ENCODE measurements at regions not wholly inside any gene's neighbourhood (a gene's known extent, or its start where the extent isn't known, plus 50 kb on each side); places are given as distances from the start of the nearest gene placed in this dataset.
"Not testable (repeated sequence)": the region's sequence is repeated elsewhere in the genome, so short reads cannot be mapped to it uniquely, and the experiment has no call there.

GRCh38 chr3:102031834-102032233 lies 182.5 kb downstream of the NFKBIZ start:
- CTCF ChIA-PET = no interaction called here
- POLR2A ChIA-PET = no interaction called here

- POLR2A ChIA-PET = no interaction called here
- CTCF ChIA-PET = no interaction called here
Observed at GRCh38 chr3:102032491-102033383, 183.4 kb downstream of the NFKBIZ start.

- CTCF ChIA-PET = no interaction called here
- POLR2A ChIA-PET = no interaction called here
Observed at GRCh38 chr3:102034639-102035451, 185.5 kb downstream of the NFKBIZ start.

DNA sequence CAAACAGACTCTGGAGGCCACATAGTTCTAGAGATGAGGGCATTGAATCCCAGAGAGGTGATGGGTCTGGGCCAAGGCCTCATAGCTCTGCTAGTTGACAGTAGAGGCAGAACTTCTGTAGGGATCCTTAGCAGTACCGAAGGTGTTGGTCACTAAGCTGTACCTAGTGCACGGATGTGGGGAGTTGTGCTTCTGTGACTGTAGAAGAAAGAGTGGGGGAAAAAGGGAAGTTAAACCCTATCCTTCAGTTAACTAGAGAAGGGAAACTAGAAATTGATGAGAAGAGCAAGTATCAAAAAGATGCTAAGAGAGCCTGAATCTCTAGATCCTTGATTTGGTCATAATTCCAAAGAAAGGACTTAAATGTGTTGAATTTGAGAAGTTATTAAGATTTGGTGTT lies 186.7 kb downstream of the NFKBIZ start:
- ChIA-PET CTCF (no interaction called here), POLR2A (no interaction called here)

DNA sequence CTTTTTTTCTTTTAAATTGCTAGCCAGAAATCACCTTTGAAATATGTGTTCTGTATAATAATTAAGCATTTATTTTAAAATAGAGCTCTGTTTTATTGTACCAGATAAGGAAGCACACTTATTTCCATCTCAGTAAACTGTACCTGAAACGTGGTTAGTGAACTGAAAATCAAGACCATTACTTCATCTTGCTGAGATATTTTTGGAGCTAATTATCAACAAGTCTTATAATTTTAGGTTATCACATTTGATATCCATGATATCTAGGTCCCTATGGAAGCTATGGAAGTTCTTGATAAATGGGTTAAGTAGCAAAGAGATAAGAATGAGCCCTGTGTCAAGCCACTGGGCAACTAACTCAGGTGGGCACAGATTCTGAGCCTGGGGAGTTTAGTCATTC lies 187.2 kb downstream of the NFKBIZ start:
- CTCF ChIA-PET = no interaction called here
- POLR2A ChIA-PET = no interaction called here

DNA sequence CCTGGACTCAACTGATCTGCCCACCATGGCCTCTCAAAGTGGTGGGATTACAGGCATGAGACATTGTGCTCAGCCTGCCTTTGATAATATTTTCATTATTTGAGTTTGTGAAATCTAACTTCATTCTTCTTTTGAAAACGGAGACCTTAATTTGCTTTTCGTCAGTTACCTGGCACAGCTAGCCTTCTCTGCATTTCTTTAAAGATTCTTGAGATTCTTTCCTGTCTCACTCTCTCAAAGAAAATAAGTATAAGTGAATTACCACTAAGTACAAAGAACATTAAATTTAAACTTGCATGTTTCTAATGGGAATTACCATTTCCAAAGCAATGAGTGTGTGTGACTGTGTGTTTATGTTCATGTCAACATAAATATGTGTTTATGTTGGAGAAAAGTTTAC lies 187.9 kb downstream of the NFKBIZ start:
- POLR2A ChIA-PET = no interaction called here
- CTCF ChIA-PET = no interaction called here

GRCh38 chr3:102037791-102038190 lies 188.5 kb downstream of the NFKBIZ start:
- ChIA-PET POLR2A (no interaction called here), CTCF (no interaction called here)

GRCh38 chr3:102038477-102039142 lies 189.3 kb downstream of the NFKBIZ start:
- POLR2A ChIA-PET = interaction anchor here (0.7 kb wide), 1 partner anchor 48 kb away, joined by 3 read pairs; no protein-coding TSS in a partner anchor

GRCh38 chr3:102040144-102040543 lies 190.8 kb downstream of the NFKBIZ start:
- POLR2A ChIA-PET = interaction anchor here (0.6 kb wide), 1 partner anchor 190 kb away, joined by 3 read pairs; no protein-coding TSS in a partner anchor
- CTCF ChIA-PET = not testable (repeated sequence)

More at GRCh38 chr3:102038477-102039142, 189.3 kb downstream of the NFKBIZ start:
- CTCF ChIA-PET = no interaction called here

DNA sequence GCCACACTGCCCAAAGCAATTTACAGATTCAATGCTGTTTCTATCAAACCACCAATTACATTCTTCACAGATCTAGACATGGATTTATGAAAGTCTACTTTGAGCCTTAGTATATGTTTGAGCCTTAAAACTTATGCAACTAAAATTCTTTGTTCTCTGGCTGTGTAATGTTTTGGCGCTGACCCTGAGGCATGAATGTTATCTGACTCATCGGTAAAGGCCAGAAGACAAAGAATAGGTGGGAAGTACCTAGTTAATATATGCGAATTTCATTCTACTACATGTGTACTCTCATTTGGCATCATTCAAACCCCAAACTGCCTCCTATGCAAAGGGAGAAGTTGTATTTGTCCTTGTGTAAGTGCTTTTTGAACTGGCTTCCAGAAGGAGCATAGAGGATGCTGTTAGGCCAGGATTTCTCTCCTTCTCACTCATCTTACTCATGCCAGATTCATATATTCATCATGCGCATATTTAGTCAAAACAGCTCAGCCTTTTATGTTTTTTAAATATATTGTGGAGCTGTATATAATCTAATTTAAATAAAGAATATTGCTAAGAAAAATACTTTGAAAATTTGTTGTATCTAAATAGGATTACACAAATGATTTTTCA lies 204.2 kb downstream of the NFKBIZ start:
- ChIA-PET POLR2A (no interaction called here), CTCF (no interaction called here)

- POLR2A ChIA-PET = interaction anchor here (0.6 kb wide), 1 partner anchor 368 kb away, joined by 3 read pairs; the partner anchor contains the start of gene RPL24
- CTCF ChIA-PET = no interaction called here
Observed at GRCh38 chr3:102054543-102055080, 205.3 kb downstream of the NFKBIZ start.

DNA sequence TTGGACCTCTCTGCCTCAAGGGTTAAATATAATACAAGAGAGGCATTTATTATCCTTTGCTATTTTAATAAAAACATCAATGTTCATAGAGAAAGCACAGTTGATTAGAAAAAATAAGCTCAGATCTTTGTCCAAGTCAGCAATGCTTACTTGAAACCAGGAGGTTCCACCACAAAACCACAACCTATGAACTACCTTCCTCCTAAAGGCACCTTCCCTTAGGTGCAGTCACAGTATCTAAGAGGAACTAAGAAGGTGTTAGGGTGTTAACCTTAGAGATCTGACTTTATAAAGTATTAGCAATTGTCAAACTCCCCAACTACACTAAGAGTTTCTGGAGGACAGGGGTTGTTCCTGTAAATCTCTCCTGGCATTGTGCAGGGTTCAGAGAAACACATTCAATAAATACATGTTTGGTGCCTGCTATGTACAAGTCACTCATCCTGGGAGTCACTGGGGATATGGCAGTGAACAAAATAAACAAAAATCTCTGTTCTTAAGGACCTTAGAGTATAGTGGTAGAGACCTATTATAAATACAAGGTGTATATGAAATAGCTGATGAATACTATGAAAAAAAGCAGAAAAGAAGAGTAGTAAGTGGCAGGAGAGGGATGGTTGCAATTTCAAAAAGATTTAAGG lies 208.6 kb downstream of the NFKBIZ start:
- POLR2A ChIA-PET = no interaction called here

DNA sequence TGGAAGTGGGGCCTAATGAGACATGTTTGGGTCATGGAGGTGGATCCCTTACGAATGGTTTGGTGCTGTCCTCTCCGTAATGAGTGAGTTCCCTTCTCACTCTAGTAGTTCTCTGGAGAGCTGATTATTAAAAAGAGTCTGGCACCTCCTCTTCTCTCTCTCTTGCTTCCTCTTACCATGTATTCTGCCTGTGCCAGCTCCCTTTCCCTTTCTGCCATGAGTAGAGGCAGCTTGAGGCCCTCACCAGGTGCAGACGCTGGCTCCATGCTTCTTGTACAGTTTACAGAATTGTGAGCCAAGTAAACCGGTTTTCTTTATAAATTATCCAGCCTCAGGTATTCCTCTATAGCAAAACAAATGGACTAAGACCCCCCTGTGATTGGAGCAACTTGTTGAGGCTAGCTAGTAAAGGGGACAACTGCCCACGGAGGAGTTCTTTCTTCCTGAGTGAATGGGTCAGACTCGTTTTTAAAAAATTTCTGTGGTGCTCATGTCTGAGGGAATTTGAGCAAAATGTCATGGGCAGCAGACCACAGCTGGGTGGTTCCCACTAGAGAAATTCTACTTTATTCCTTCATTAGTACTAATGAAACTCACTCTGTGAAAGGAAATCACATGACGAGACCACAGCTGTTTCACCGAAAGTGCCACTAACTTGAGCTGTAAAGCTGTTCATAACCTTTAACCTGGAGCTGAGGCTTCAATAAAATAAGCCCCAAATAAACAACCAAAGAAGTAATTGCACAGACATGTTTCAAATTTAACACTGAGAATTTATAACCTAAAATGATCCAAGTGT lies 210.0 kb downstream of the NFKBIZ start:
- CTCF ChIA-PET = interaction anchor here (0.9 kb wide), 1 partner anchor 12 kb away, joined by 3 read pairs; no protein-coding TSS in a partner anchor
- POLR2A ChIA-PET = no interaction called here

More for the DNA sequence above, 208.6 kb downstream of the NFKBIZ start:
- CTCF ChIA-PET = no interaction called here

DNA sequence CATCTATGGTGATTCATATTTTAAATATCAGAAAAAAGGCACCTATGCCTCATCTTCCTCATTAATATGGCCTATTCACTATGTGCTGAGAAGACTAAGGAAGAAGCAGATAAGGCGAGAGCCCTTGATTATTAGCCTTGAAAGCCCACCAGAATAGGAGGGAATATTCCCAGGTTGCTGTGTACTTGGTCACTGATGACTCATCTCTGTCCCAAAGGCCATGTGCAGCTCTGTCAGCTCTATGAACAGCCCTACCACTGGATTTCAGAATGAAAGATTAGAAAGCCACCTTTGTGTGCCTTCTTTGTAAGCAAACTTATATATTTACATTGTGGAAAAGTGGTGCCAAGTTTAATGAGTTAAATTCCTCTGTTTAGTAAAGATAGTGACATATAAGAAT lies 211.5 kb downstream of the NFKBIZ start:
- POLR2A ChIA-PET = interaction anchor here (0.7 kb wide), 1 partner anchor 45 kb away, joined by 4 read pairs; no protein-coding TSS in a partner anchor

DNA sequence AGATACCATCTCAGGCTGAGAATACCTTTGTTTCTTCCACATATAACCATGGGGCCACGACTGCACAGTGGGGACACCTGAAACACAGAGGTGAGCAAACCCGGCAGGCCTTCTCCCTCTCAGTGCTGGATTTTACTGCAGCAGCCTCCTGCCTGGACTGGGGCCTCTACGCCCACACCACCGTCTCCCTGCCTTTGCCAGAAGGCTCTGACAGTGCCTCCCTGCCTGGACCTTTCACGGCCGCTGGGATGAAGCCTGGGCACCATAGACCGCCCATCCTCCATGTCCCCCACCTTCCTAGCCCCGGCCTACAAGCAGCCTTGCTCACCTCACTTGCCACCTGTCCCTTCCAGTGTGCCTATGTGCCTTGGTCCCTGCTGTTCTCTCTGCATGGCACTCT lies 214.3 kb downstream of the NFKBIZ start:
- CTCF ChIA-PET = no interaction called here
- POLR2A ChIA-PET = no interaction called here

More for the DNA sequence above, 211.5 kb downstream of the NFKBIZ start:
- CTCF ChIA-PET = interaction anchor here (0.7 kb wide), 2 partner anchors 131 to 476 kb away, joined by 3 to 4 read pairs; no protein-coding TSS in a partner anchor

- ChIA-PET CTCF (no interaction called here), POLR2A (no interaction called here)
Observed at GRCh38 chr3:102066470-102066869, 217.2 kb downstream of the NFKBIZ start.

- ChIA-PET CTCF (no interaction called here), POLR2A (no interaction called here)
Observed at GRCh38 chr3:102068327-102068726, 219.0 kb downstream of the NFKBIZ start.

GRCh38 chr3:102068736-102069135 lies 219.4 kb downstream of the NFKBIZ start:
- POLR2A ChIA-PET = no interaction called here
- CTCF ChIA-PET = no interaction called here

All from activated CD8-positive, alpha-beta memory T cell treated with anti-CD3 and anti-CD28 coated beads for 36 hours (primary cell).